ENCODE measurements at regions not wholly inside any gene's neighbourhood (a gene's known extent, or its start where the extent isn't known, plus 50 kb on each side); places are given as distances from the start of the nearest gene placed in this dataset.
"Not testable (repeated sequence)": the region's sequence is repeated elsewhere in the genome, so short reads cannot be mapped to it uniquely, and the experiment has no call there.

GRCh38 chr4:104129243-104129642 lies 365.5 kb downstream of the CXXC4 start:
- no peak for DNase-seq (ENCODE audit: low read depth)

- DNase-seq (ENCODE audit: low read depth), result no peak
Measured at GRCh38 chr4:104128850-104129213, 365.9 kb downstream of the CXXC4 start.

GRCh38 chr4:104128031-104128849 lies 366.5 kb downstream of the CXXC4 start:
- DNase-seq (ENCODE audit: low read depth), result no peak

DNA sequence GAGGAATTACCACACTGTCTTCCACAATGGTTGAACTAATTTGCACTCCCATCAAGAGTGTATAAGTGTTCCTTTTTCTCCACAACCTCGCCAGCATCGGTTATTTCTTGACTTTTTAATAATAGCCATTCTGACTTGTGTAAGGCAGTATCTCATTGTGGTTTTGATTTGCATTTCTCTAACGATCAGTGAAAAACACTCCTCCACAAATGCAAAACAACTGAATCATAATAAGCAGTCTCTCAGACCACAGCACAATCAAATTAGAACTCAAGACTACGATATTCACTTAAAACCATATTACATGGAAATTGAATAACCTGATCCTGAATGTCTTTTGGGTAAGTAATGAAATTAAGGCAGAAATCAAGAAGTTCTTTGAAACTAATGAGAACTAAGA lies 371.7 kb downstream of the CXXC4 start:
- DNase-seq (ENCODE audit: low read depth), result no peak

DNA sequence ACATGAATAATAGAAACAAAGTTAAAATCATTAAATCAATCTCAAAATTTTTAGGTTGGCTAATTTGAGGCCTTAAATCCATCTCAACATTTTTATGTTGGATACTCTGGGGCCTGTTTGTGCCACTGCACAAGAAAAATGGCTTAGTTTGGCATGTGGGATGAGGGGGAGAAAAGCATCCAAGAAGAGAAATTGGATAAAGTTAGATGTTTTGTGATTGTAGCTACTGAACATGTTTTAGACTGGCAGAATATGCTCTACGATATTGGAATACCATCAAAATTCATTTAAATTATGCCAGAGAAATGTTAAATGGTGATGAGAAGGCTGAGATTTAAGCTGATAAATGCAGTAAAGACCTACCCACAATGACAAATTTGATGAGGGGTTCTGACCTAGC lies 376.9 kb downstream of the CXXC4 start:
- DNase-seq (ENCODE audit: low read depth), result no peak

DNA sequence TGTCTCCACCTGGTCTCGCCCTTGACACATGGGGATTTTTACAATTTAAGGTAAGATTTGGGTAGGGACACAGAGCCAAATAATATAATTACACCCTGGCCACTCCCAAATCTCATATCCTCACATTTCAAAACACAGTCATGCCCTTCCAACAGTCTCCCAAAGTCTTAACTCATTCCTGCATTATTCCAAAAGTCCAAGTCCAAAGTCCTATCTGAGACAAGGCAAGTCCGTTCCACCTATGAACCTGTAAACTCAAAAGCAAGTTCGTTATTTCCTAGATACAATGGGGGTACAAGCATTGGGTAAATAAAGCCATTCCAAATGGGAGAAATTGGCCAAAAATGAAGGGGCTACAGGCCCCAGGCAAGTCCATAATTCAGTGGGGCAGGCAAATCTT lies 380.8 kb downstream of the CXXC4 start:
- no peak for DNase-seq (ENCODE audit: low read depth)

- DNase-seq (ENCODE audit: low read depth), result no peak
Measured at GRCh38 chr4:104099141-104099540, 379.4 kb upstream of the TACR3 start.

DNA sequence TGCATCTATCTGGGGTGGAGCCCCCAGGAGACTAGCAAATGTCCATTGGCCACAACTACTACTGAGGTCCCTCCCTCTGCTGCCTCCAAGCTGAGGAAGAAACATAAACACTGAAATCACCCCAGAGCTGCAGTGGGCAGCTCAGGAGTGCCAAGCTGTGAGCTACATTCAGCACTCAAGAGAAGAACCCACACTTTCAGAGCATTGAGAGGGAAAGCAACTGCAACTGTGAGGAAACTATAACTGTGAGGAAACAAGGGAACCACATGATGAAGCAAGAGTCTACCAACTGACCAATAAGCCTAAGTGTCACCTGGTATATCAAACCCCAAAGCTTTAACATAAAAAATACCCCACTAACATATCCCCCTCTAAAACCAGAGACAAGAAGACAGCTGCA lies 373.5 kb upstream of the TACR3 start:
- DNase-seq (ENCODE audit: low read depth), result no peak

DNA sequence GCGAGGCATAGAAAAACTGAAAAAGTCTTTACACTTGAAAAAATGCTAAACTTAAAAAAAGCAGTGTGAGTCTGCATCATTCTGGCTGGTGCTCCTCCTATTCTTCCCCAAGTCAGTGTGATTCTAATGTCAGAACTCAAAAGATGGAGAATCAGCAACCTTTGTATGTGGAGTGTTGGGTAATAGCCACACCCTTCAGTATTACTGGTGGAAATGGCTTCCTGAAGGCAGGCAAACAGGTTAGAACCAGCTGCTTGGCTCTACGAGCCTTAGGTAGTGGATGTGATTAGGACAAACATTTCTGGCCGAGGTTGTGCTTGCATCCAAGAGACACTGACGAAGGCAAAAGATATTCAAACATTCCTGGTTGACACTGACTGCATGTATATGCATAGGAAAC lies 353.4 kb upstream of the TACR3 start:
- no peak for DNase-seq (ENCODE audit: low read depth)

DNA sequence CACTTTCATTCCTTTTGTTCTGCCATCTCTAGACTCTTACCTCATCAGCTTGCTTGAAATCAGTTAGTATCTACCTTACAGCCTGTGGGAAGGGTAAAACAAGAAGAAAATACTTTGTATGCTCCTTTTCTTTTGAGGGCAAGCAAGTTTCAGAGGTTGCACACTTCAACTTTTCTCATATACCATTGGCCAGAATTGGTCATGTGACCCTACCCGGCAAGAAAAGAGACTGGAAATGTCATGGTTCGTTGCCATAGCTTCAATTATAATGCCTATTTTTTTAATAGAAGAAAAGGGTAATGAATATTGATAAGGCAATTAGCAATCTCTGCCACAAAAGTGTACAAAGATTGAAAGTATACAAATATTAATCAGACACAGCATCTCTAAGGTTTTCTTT lies 346.7 kb upstream of the TACR3 start:
- no peak for DNase-seq (ENCODE audit: low read depth)

DNA sequence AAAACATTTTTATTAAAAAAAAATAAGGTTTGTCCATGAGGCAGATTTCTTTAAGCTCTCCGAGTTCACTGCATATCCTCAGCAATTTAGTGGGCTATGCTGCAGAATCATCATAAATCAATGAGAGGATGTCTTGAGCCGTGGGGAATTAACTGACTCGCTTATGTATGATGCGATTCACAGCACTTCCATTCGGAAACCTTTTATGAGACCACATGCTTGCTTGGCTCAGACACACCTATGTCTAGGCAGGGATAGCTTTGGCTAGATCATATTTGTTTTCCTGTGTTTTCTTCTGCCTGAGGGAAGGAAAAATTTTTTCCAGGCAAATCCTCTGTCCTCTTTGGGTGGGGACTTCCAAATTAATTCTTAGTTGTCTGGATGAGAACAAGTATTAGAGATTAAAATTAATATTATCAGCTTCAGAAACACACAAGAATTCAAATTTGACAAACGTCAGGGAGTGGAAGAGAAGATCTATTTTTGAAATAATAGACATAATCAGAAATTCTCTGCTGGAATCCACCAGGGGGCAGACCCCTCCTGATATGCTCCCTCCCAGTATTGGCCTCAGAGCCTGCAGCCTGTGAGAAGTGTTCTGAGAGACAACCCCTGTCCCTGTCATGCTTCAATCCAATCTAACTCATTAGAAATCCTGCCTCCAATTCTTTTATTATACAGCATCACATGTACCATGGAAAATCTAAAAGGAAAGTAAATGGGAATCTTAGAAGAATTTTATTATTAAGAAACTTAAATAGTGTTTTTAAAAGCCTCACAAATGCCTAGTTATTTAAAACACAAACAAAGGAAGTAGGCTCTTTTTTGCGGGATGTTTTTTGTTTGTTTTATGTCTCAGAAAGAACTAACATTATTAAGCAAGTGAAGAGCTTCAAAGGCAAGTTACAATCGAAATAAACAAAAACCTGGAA lies 345.1 kb upstream of the TACR3 start:
- DNase-seq (ENCODE audit: low read depth), result no peak

GRCh38 chr4:104063341-104063740 lies 343.6 kb upstream of the TACR3 start:
- no peak for DNase-seq (ENCODE audit: low read depth)

DNA sequence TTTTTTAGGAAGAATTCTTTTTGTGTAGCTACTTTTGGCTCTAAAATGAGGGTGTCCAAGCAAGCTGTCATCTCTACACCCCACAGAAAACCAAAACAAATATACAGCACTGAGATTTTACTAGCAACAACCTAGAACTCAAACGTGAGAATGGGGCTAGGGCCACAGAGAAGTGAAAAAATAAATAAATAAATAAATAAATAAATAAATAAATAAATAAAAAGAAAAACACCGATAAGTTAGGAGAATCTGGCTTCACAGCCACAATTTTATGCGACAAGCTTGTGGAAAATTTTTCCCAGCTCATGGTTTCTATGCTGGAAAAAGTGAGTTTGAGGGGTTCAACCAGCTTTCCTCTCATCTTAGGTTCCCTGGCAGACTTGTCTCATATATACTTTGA lies 324.6 kb upstream of the TACR3 start:
- DNase-seq (ENCODE audit: low read depth), result no peak

DNA sequence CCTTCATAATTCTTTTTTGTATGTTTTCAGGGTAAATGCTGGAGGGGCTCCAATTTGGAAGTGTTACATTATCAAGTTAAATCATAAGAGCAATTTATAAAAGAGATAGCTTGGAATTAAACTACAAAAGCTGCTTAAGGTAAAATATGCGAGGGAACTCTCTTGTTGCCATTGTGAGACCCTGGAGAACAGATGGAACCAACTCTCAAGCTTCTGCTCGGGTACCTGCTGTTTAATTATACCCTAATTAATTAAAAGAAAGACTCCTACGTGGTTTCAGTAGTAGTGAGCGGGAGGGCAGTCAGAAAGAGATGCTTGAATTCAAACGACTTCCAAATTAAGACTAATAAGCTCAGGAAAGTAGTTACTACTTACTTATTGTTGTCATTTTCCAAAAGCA lies 313.1 kb upstream of the TACR3 start:
- DNase-seq (ENCODE audit: low read depth), result no peak

- no peak for DNase-seq (ENCODE audit: low read depth)
Measured at GRCh38 chr4:104025251-104025650, 305.5 kb upstream of the TACR3 start.

GRCh38 chr4:104022831-104023230 lies 303.0 kb upstream of the TACR3 start:
- DNase-seq (ENCODE audit: low read depth), result no peak

DNA sequence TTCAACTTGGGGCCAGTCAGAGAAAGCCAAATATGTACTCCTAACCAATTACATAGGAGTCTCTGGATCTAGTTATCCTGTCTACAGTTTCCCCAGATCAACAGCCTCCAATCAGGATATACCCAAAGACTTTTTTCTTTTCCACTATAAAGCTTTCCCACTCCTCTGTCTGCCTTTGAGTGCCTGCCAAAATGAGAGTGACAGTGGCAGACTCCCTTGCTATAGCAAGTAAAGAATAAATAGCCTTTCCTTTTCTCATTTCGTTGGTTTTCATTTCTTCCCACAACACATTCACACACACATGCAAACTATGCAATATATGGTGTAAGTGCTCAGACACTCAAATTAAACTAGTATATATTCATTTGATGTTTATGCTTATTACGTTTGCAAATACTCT lies 302.4 kb upstream of the TACR3 start:
- no peak for DNase-seq (ENCODE audit: low read depth)

DNA sequence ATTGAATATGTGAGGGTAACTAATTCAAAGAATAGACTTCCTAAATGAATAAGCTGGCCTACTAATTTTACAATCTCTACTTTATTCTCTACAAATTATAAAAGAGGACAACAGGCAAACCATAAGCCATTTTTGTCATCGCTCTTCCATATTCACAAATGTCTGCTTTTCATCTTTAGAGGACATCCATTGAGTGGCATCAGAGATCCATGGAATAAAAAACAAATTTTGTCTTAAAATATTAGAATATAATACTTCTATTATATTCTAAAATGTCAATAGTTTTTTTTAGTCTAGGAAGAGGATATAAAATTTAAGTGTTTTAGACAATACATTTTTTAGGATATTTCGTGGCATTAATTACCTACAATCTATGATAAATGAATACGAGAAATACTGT lies 300.9 kb upstream of the TACR3 start:
- no peak for DNase-seq (ENCODE audit: low read depth)

DNA sequence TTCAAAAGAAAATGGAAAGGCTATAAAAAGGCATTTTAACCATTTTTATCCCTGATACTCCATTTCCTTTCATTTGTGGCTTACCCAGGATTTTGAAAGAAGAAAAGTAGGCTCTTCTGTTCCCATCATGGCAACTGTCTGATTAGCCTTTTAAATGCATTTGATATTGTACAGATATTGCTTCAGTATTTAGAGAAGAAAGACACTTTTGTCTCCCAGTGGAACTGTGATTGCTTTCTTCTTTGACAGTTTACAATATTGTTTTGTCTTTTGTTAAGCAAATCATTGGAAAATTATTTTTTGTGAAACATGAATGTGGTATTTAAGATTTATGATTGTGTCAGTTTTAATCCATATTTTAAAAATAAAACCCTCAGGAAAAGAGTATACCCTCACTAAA lies 297.4 kb upstream of the TACR3 start:
- no peak for DNase-seq (ENCODE audit: low read depth)

- no peak for DNase-seq (ENCODE audit: low read depth)
Measured at GRCh38 chr4:104015680-104016079, 295.9 kb upstream of the TACR3 start.

- no peak for DNase-seq (ENCODE audit: low read depth)
Measured at GRCh38 chr4:104010722-104011121, 290.9 kb upstream of the TACR3 start.

GRCh38 chr4:104002318-104002717 lies 282.5 kb upstream of the TACR3 start:
- DNase-seq (ENCODE audit: low read depth), result not testable (repeated sequence)

DNA sequence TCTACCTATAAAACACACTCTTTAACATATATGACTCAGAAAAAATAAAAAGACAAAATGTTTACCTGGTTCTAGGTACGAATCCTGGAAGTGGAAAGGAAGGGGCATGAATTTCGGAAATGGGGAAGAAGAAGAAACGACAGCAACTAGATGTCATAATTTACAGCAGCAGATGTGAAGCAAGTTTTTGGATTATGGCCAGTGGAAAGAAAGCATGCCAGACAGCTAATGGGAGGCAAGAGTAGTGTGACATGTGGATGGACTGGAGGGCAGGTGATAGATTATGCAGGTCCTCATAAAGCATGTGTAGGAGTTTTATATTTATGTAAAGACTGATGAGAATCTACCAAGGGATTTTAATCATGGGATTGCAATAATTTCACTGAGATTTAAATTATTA lies 279.0 kb upstream of the TACR3 start:
- DNase-seq (ENCODE audit: low read depth), result no peak
